ENCODE measurements at regions not wholly inside any gene's neighbourhood (a gene's known extent, or its start where the extent isn't known, plus 50 kb on each side); places are given as distances from the start of the nearest gene placed in this dataset.
"Not testable (repeated sequence)": the region's sequence is repeated elsewhere in the genome, so short reads cannot be mapped to it uniquely, and the experiment has no call there.

- no peak for DNase-seq
Measured at GRCh38 chr20:11976966-11977365, 59.3 kb downstream of the BTBD3 start.

GRCh38 chr20:11978496-11978895 lies 60.8 kb downstream of the BTBD3 start:
- no peak for DNase-seq

- DNase-seq: no peak
Measured at GRCh38 chr20:11979306-11979990, 61.8 kb downstream of the BTBD3 start.

- no peak for DNase-seq
Measured at GRCh38 chr20:11980263-11980662, 62.6 kb downstream of the BTBD3 start.

- DNase-seq: no peak
Measured at GRCh38 chr20:11981366-11981947, 63.8 kb downstream of the BTBD3 start.

- no peak for DNase-seq
Measured at GRCh38 chr20:11982289-11982954, 64.7 kb downstream of the BTBD3 start.

- DNase-seq: no peak
Measured at GRCh38 chr20:11982955-11983470, 65.3 kb downstream of the BTBD3 start.

- no peak for DNase-seq
Measured at GRCh38 chr20:11986954-11987353, 69.3 kb downstream of the BTBD3 start.

GRCh38 chr20:11987526-11987925 lies 69.8 kb downstream of the BTBD3 start:
- no peak for DNase-seq

GRCh38 chr20:11989018-11989771 lies 71.5 kb downstream of the BTBD3 start:
- no peak for DNase-seq

GRCh38 chr20:11992426-11992825 lies 74.7 kb downstream of the BTBD3 start:
- no peak for DNase-seq

GRCh38 chr20:11993886-11994461 lies 76.3 kb downstream of the BTBD3 start:
- DNase-seq: peak; percentile 72

- DNase-seq: peak; percentile 27
Measured at GRCh38 chr20:11995805-11996567, 78.3 kb downstream of the BTBD3 start.

- DNase-seq: not testable (repeated sequence)
Measured at GRCh38 chr20:12004776-12005175, 87.1 kb downstream of the BTBD3 start.

- no peak for DNase-seq
Measured at GRCh38 chr20:12012241-12013222, 94.8 kb downstream of the BTBD3 start.

- no peak for DNase-seq
Measured at GRCh38 chr20:12014276-12014675, 96.6 kb downstream of the BTBD3 start.

GRCh38 chr20:12014736-12015135 lies 97.0 kb downstream of the BTBD3 start:
- DNase-seq: no peak

- DNase-seq: no peak
Measured at GRCh38 chr20:12016291-12016690, 98.6 kb downstream of the BTBD3 start.

GRCh38 chr20:12019715-12020114 lies 102.0 kb downstream of the BTBD3 start:
- DNase-seq: no peak

GRCh38 chr20:12020846-12021245 lies 103.2 kb downstream of the BTBD3 start:
- DNase-seq: no peak

- DNase-seq: no peak
Measured at GRCh38 chr20:12022126-12022525, 104.4 kb downstream of the BTBD3 start.

Data from NCI-H510A treated with DMSO at 0.1 percent for 48 hours (cell line).